GM12878 (cell line): ENCODE measurements at regions not wholly inside any gene's neighbourhood (a gene's known extent, or its start where the extent isn't known, plus 50 kb on each side); places are given as distances from the start of the nearest gene placed in this dataset.

Experiments used
- ATAC-seq: fragments of 200-7000 bp; cut with Tn5 transposase; 3 replicates; pipeline ENCODE4 v1.9.1; 2020; ENCODE audit warnings: mild to moderate bottlenecking, moderate library complexity
- BruUV-seq: library from RNA; stranded (reverse); fragments of 400-500 nt; replicated peaks from 2 replicates; lab custom pipeline; 2021; lab: Mats Ljungman, UMichigan
- CTCF ChIA-PET: fragments of 300-600 bp; sonication (Branson Sonifier 250); formaldehyde crosslinking; extraction: SDS; loops from one replicate; lab custom pipeline; 2021; ENCODE audit warnings: inconsistent platforms; lab: Yijun Ruan, JAX
- POLR2A ChIA-PET: fragments of 350-600 bp; formaldehyde crosslinking; extraction: SDS; loops from one replicate; lab custom pipeline; 2021; ENCODE audit warnings: inconsistent platforms; lab: Charles Lee
- RAD21 ChIA-PET: fragments of 300-600 bp; sonication (Branson Sonifier 250); formaldehyde crosslinking; loops from one replicate; lab custom pipeline; 2023; ENCODE audit warnings: antibody characterized with exemption; ENCODE audit not compliant: unreplicated experiment; lab: Charles Lee
- SMC1A ChIA-PET: fragments of 300-600 bp; sonication (Branson Sonifier 250); formaldehyde crosslinking; loops from one replicate; lab custom pipeline; 2023; ENCODE audit not compliant: unreplicated experiment, uncharacterized antibody; lab: Charles Lee
- DNase-seq: peaks from one replicate; pipeline ENCODE4 v3.0.0-alpha.2; 2011; ENCODE audit warnings: low read depth, low spot score
- FAIRE-seq: peaks from 3 replicates; lab custom pipeline; 2011; peaks lifted over from hg19 to GRCh38; lab: Jason Lieb, UNC
- H2AFZ ChIP-seq: 2 replicates; pipeline ENCODE4 v1.6.0; 2011; ENCODE audit warnings: low read depth, low read length, control low read depth; ENCODE audit not compliant: control insufficient read depth
- H3K27ac ChIP-seq: 2 replicates; pipeline ENCODE4 v1.5.1; 2011; ENCODE audit warnings: control low read depth; ENCODE audit not compliant: control insufficient read depth, insufficient read depth
- H3K27me3 ChIP-seq, 2 experiments: replicated peaks in 1 of 2; 2 replicates each; pipeline versions ENCODE4 v1.6.0 to v1.6.1; 2011; ENCODE audit warnings: low read length in 1 of 2; ENCODE audit not compliant: control insufficient read depth in 2 of 2, insufficient read depth in 2 of 2
- H3K36me3 ChIP-seq, 2 experiments: 2 replicates each; pipeline ENCODE4 v1.5.1; 2011; ENCODE audit warnings: low read length in 1 of 2; ENCODE audit not compliant: control insufficient read depth in 2 of 2, insufficient read depth in 2 of 2
- H3K4me1 ChIP-seq: 2 replicates; pipeline ENCODE4 v1.6.1; 2011; ENCODE audit warnings: mild to moderate bottlenecking, low read length, moderate library complexity, mixed read lengths; ENCODE audit not compliant: control insufficient read depth, insufficient read depth
- H3K4me2 ChIP-seq: 2 replicates; pipeline ENCODE4 v1.6.0; 2011; ENCODE audit warnings: control low read depth; ENCODE audit not compliant: control insufficient read depth, insufficient read depth
- H3K4me3 ChIP-seq: fragments of 200-600 bp; sonication (generic); 2 replicates; pipeline ENCODE4 v1.5.1; 2016
- H3K79me2 ChIP-seq: 2 replicates; pipeline ENCODE4 v1.6.0; 2011; ENCODE audit warnings: low read length; ENCODE audit not compliant: control insufficient read depth, insufficient read depth
- H3K9ac ChIP-seq: 2 replicates; pipeline ENCODE4 v1.8.0; 2011; ENCODE audit warnings: low read length, control low read depth, mixed read lengths; ENCODE audit not compliant: control insufficient read depth, insufficient read depth
- H3K9me3 ChIP-seq: replicated peaks from 3 replicates; pipeline ENCODE4 v1.5.1; 2011; ENCODE audit warnings: mild to moderate bottlenecking, low read length; ENCODE audit not compliant: control insufficient read depth, insufficient read depth
- H4K20me1 ChIP-seq: 2 replicates; pipeline ENCODE4 v1.6.0; 2011; ENCODE audit not compliant: control insufficient read depth, insufficient read depth
- ATF2 ChIP-seq: IDR thresholded peaks from 2 replicates; pipeline ENCODE4 v1.6.1; 2012; ENCODE audit warnings: low read length, inconsistent platforms
- CEBPB ChIP-seq, 2 experiments: fragments of 150-350 bp in 1 of 2; IDR thresholded peaks; 2 replicates each; pipeline ENCODE4 v1.6.1; 2012 to 2014; ENCODE audit warnings: low read depth in 2 of 2, low read length in 2 of 2, borderline replicate concordance in 1 of 2, inconsistent platforms in 1 of 2
- DPF2 ChIP-seq: fragments of 450-650 bp; IDR thresholded peaks from 2 replicates; pipeline ENCODE4 v1.6.1; 2017; ENCODE audit warnings: mild to moderate bottlenecking
- EGR1 ChIP-seq, 2 experiments: IDR thresholded peaks; 1 replicate in 1 of 2; 2 replicates in 1 of 2; pipeline ENCODE4 v1.6.1; 2011 to 2012; ENCODE audit warnings: low read depth in 2 of 2, low read length in 2 of 2, borderline replicate concordance in 1 of 2, mild to moderate bottlenecking in 1 of 2, moderate library complexity in 1 of 2
- HCFC1 ChIP-seq: fragments of 150-350 bp; IDR thresholded peaks from 2 replicates; pipeline ENCODE4 v1.6.1; 2014; ENCODE audit warnings: low read length
- REST ChIP-seq: IDR thresholded peaks from 2 replicates; pipeline ENCODE4 v1.6.1; 2012; ENCODE audit warnings: mild to moderate bottlenecking, low read depth, low read length
- ZZZ3 ChIP-seq: IDR thresholded peaks from 2 replicates; pipeline ENCODE4 v1.6.1; 2011; ENCODE audit warnings: low read depth; ENCODE audit not compliant: control insufficient read depth, insufficient read length
- WGBS: methylation state at CpG from one replicate; pipeline ENCODE4 v1.1.6; 2016; ENCODE audit warnings: low lambda C conversion rate; ENCODE audit not compliant: insufficient replicate concordance, insufficient coverage; ENCODE audit errors: missing lambda C conversion rate; 5-methylcytosine and 5-hydroxymethylcytosine counted together
- in situ Hi-C: fragments of 300-500 bp; cut with MboI; formaldehyde crosslinking; loops from 9 replicates; pipeline ENCODE4 v1.14.3; 2018; ENCODE audit warnings: mixed read lengths
- intact Hi-C: fragments of 100-400 bp; cut with micrococcal nuclease; formaldehyde crosslinking; loops from one replicate; pipeline ENCODE4 v1.14.2; 2022; ENCODE audit not compliant: unreplicated experiment

GRCh38 chr11:59284773-59285129 lies 72.0 kb upstream of the MPEG1 start:
- Histone ChIP-seq H3K9me3 (no peaks in the 10 kb centered on the region), H3K4me2 (peak overlapping the region; percentile 86), H3K9ac (peak overlapping the region; percentile 28; the same call in 1 of the 2 replicates), H3K79me2 (no peaks in the 10 kb centered on the region), H3K4me1 (peaks cover 21% of the 10 kb centered on the region), H3K4me3 (no peak overlapping the region), H4K20me1 (no peaks in the 10 kb centered on the region), H3K36me3 (no peaks in the 10 kb centered on the region), H3K27ac (peak overlapping the region; percentile 63), H3K27me3 (no peaks in the 10 kb centered on the region), H2AFZ (peak overlapping the region; percentile 65)
- intact Hi-C loops (loop anchor here (1.0 to 10.0 kb wide), 8 partner anchors 17 to 268 kb away; partner anchors contain the start of gene FAM111B), in situ Hi-C loops (loop anchor here (5.0 to 25.0 kb wide), 2 partner anchors 112 to 403 kb away; partner anchors contain the start of gene DTX4)
- DNase-seq (no peak), ATAC-seq (no peak; the same call in 1 of the 3 replicates), FAIRE-seq (no peak)
- SMC1A ChIA-PET: no interaction called here
- CTCF ChIA-PET: interaction anchor here (2.2 kb wide), 1 partner anchor 114 kb away, joined by 21 read pairs; the partner anchor contains the start of gene DTX4
- RAD21 ChIA-PET: no interaction called here
- no peak for TF ChIP-seq REST
- TF ChIP-seq HCFC1: no peak
- TF ChIP-seq DPF2: 0 out of 2 replicates have a peak, but pooled peaks have one; percentile 6
- TF ChIP-seq ZZZ3: no peak
- no peak for TF ChIP-seq EGR1 (IDR thresholded peaks at IDR 0.05; ENCODE audit: borderline replicate concordance in 1 of 2, low read depth in 2 of 2, low read length in 2 of 2)
- TF ChIP-seq ATF2: no peak
- TF ChIP-seq CEBPB (IDR thresholded peaks at IDR 0.05; ENCODE audit: borderline replicate concordance in 1 of 2, low read depth in 2 of 2, low read length in 2 of 2): 0 out of 4 replicates have a peak, but pooled peaks of 1 of the 2 experiments have one; percentile 1
- whole genome bisulfite sequencing: 4% methylated on average over 5 of the region's 5 CpGs
- POLR2A ChIA-PET: no interaction called here
- no TSS peak for BruUV-seq
